GM12874 (cell line): ENCODE measurements at regions not wholly inside any gene's neighbourhood (a gene's known extent, or its start where the extent isn't known, plus 50 kb on each side); places are given as distances from the start of the nearest gene placed in this dataset.

ENCODE experiments used
- TF ChIP-seq, protein P1 (sequence below): IDR thresholded peaks from 2 replicates; pipeline ENCODE4 v1.5.1; 2011; ENCODE audit warnings: low read depth, mild to moderate bottlenecking, control low read depth, low read length, moderate library complexity; ENCODE audit not compliant: insufficient read depth

DNA sequence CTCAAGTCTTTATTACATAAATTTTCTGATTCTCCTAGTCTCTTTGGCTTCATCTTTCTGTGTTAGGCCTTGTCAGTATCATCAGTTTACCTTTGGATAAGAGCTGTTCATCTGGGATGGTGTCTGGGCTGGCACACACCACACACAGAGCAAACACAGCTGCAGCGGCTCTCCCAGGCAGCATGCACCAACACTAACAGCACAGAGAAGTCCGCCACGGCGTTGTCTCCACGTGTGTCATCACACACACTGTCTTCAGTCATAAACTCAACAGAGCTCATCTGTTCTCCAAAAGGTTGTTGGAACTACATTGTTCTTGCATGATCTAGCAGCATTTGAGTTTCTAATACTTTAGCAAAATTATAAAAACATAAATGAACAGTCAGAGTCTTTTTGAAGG lies 851.9 kb upstream of the FRG1 start:
- TF ChIP-seq, protein P1, sequence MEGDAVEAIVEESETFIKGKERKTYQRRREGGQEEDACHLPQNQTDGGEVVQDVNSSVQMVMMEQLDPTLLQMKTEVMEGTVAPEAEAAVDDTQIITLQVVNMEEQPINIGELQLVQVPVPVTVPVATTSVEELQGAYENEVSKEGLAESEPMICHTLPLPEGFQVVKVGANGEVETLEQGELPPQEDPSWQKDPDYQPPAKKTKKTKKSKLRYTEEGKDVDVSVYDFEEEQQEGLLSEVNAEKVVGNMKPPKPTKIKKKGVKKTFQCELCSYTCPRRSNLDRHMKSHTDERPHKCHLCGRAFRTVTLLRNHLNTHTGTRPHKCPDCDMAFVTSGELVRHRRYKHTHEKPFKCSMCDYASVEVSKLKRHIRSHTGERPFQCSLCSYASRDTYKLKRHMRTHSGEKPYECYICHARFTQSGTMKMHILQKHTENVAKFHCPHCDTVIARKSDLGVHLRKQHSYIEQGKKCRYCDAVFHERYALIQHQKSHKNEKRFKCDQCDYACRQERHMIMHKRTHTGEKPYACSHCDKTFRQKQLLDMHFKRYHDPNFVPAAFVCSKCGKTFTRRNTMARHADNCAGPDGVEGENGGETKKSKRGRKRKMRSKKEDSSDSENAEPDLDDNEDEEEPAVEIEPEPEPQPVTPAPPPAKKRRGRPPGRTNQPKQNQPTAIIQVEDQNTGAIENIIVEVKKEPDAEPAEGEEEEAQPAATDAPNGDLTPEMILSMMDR, result no peak

- TF ChIP-seq, protein P1, result no peak
These were observed 850.4 kb upstream of the FRG1 start for GRCh38 chr4:189090174-189090814.

- TF ChIP-seq, protein P1, result no peak
These were observed 848.1 kb upstream of the FRG1 start for GRCh38 chr4:189092581-189092980.

DNA sequence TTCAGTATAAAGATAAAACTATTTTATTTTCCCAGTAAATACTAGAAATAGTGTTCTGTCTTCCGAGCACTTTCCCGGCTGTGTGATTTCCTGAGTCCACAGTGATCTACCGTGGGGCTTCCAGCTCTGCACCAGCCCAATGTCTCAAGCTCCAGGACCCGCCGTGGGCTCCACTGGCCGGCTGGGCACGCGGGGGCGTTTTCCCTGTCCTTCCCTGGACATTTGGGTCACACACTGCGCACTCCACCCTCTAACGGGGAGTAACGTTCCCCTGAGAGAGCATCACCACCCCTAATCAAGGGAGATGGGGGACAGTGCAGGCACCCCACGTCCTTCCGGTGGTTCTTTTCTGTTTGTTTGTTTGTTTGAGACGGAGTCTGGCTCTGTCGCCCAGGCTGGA lies 844.6 kb upstream of the FRG1 start:
- TF ChIP-seq, protein P1, result no peak

GRCh38 chr4:189096717-189097116 lies 844.0 kb upstream of the FRG1 start:
- TF ChIP-seq, protein P1, result no peak

DNA sequence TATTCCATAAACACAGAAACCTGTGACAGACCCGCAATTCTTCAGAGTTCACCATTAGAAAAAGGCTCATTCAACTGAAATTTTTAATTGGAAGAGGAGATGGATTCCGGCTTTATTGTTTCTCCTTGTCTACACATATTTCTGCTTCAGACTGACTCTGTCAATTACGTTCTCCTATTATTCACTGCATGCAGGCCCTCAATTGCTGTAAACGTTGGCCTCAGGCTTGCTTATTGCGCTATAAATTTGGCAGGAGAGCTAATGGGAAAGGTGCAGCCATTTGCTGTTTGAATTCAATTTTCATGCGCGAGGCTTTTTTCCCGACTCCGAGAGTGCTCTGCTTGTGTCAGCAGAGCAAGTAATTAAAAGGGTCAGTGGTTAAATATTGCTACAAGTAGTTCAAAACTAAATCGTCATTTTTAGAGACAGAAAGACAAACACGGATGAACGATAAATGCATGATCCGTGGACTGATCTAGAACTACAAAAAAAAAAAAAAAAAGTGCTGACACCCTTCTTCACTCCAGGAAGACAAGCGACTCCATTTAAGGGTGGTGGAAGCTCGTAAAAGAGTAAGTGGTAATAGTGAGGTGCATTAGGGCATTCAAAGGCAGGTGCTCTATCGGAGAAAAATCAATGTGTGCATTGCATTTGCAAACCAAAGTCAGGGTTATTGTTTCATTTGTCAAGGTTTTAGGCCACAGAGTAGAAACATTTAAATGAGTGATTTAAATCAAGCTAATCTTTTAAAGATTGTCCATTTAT lies 841.6 kb upstream of the FRG1 start:
- TF ChIP-seq, protein P1, result no peak

DNA sequence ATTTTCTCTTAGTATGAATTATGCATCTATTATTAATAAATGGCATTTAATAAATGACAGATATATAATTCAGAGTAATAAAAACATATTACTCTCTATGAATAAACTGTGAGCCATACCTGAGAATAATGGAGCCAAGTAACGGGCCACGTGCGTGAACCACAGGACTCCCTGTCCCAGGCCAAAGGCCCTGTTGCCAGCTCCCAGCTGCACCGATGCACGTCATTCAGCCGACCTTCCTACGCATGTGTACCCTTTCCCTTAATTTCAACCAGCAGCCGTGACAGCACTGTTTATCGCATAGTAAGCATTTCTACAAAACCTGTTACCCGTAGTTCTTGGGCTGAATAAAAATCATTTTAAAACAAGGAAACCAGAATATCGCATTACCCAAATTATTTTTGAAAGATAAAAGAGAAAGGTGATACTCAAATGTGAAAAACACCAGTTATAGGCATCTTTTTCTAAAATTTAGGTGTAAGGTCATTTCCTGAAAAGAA lies 827.2 kb upstream of the FRG1 start:
- TF ChIP-seq, protein P1, result no peak
